Activated T-cell treated with anti-CD3 and anti-CD28 coated beads for 24 hours (primary cell): ENCODE measurements at regions not wholly inside any gene's neighbourhood (a gene's known extent, or its start where the extent isn't known, plus 50 kb on each side); places are given as distances from the start of the nearest gene placed in this dataset.
A peak's percentile ranks its signal among the peaks of the same experiment; 100 is the strongest.

Source experiments
- DNase-seq: peaks from one replicate; pipeline ENCODE4 v3.0.0-alpha.2; 2020; ENCODE audit warnings: low read depth

DNA sequence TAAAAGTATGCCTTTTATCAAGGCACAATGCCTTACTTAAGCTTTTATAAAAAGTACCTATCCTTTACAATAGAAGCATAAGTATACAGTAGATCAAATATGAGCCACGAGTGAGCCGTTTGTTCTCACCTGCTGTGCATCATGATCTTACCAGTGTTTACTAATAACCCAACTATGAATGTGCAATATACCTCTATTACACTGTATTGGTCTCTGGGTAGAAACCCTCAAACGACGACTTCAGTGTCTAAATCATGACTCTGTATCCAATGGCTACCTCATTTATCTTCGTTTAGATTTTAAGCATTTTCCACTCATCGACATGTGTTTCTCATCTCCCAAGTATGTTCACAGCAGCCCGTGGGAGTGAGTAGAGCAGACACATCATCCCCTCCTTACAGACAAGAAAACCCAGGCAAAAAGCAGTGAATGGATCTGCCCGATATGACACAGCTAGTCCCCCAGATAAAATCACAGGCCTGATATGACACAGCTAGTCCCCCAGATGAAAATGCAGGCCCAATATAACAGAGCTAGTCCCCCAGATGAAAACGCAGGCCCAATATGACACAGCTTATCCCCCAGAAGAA is 279.8 kb downstream of the TNS1 start:
- no peak for DNase-seq

- no peak for DNase-seq
Observed at GRCh38 chr2:217717646-217718045, 285.1 kb downstream of the TNS1 start.

GRCh38 chr2:217715484-217715883 is 287.3 kb downstream of the TNS1 start:
- DNase-seq: no peak

DNA sequence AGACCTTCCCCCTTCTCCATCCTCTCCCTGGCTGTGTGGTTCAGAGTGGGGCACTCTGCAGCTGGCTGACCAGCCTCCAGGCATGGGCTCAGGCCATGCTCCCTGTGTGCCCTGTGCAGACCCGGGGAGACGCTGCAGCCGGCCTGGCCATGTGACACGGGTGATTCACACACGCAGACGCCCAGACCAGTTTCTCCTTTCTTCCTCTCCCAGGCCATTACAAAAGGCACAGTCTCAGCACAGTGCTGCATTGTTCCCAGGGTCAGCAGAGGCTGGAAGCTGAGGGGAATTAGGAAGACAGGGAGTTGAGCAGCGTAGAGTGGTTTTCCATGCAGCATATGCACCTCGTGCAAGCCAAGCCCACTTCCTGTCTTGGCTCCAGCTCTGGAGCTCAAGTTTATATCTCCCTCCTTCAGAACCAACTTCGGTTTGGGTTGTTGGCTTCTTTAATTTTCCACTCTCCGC is 288.5 kb downstream of the TNS1 start:
- no peak for DNase-seq

DNA sequence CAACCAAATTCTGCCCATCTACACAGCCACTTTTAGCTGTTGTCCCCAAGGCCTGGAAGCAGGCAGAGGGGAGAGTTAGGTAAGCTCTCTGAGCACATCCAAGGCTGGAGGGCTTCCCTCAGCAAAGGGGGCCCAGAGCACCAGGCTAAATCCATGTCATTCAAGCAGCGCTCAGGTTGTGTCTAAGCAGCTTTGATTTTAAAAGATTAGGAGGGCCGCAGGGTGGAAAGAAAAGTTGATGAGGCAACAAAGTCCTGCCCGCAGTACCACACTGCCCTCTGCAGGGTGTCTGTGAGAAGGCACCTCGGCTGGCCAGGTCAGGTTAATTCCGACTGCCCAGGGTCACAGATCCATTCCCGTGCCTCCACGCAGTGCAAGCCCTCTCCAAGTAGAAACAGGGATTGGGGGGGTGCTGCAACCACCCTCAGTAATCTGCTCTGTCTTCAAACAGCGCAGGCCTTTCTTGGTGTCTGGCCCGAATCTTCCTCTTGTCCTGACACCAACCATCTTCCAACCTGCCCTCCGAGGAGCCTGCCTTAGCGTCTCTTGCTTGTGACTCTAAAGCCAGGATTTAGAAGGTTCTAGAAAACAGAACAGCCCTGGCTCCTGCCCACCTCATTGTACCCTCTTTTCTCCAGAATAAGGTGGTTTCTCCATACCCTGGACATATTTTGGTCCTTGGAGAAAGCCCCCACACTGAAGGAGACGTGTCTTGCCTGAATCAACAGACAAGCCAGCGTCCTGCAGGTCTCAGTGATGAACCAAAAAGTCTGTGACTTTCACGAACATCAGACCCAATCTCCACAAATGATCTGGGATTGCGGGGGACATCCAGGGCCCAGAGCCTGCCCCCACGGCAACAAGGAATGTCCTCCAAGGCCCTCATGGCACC is 289.2 kb downstream of the TNS1 start:
- DNase-seq: peak; percentile 65

DNA sequence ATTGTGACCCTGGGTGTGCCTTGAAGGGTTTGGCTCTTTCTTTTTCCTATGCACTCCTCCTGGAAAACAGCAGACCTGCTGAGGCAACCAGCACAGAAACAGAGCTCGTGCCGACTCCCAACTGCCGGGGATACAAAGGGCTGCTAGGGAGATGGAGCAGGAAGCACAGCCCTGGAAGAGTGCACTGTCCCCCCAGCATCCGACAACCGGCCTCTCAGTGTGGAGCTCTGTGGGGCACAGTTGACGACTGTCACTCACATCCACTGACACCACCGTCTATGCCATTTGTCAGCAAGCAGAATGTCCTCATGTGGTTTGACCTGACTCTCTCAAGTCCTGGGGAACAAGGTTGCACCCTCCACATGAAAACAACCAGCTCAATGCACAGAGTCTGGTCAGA is 290.4 kb downstream of the TNS1 start:
- DNase-seq: no peak

DNA sequence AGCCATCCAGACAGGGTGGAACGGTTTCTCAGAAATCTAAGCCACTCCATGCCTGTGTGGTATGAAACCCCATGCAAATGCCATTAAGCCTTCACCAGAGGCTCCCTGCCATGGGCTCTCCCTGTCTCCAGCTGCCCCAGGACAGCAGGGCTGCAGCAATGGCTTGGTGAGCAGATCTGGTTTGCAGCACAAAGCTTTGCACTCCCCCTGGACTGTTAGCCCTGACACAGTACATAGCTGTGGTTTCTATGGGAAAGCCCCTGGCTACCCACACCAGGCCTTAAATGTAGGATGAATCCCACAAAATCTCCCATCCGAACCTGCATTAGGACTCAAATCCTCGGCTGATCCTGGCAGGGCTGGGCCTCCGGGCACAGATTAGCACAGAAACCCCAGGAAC is 291.6 kb downstream of the TNS1 start:
- DNase-seq: no peak

DNA sequence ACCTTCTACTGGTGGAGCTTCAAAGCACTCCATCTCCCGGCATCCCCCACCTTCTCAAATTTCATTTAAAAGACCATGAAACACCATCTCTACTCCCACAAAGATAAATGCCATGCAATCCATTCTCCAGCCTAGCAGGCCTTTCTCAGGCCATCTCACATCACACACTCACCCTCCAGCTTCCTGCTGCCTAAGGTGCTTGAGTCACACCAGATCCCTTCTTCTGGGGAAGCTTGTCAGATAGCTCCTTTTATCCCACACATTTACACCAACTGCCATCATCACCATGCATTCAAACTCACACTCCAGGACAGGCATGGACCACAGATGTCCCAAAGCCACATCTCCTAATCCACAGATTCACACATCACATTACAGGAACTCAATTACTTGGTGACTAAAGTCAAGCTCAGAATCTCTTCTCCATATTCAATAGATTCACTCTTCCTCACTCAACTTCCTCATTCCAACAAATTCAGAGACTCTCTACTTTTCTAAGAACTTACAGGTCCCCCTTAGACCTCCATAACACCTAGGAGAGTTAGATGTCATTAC is 292.5 kb downstream of the TNS1 start:
- no peak for DNase-seq

- no peak for DNase-seq
Observed at GRCh38 chr2:217709478-217710210, 293.2 kb downstream of the TNS1 start.

GRCh38 chr2:217707131-217707611 is 295.6 kb downstream of the TNS1 start:
- DNase-seq: no peak

DNA sequence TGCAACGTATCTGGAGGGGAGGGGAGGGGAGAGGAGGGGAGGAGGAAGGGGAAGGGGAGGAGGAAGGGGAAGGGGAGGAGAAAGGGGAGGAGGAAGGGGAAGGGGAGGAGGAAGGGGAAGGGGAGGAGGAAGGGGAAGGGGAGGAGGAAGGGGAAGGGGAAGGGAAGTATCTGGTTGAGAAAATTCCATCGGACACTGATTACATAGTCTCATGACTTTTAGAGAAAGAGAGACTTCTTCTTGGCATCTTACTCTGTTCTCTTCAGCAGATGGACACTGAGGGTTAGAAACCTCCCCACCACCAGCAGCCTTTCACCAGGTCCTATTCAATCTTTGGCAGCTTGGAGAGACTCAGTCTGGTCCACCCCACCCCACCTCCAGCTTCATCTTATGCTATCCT is 296.3 kb downstream of the TNS1 start:
- no peak for DNase-seq

- no peak for DNase-seq
Observed at GRCh38 chr2:217706095-217706494, 296.7 kb downstream of the TNS1 start.

DNA sequence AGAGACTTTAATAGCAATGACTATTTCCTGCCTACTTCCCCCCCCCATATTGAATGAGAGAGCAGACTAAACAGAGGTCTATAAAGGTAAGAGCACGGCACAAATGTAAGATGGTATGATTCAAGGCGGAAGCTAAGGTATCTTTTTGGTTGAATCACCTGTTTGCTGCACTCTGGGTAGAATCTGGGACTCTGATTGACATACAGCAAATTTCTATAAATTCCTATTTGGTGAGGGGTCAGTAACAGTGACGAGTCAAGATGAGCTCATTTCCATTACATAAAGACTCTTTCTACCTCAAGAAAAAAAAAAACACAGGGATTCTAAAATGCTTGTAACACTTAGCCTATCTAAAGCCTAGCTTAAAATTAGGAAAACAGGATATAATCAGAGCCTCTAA is 297.3 kb downstream of the TNS1 start:
- DNase-seq: no peak

DNA sequence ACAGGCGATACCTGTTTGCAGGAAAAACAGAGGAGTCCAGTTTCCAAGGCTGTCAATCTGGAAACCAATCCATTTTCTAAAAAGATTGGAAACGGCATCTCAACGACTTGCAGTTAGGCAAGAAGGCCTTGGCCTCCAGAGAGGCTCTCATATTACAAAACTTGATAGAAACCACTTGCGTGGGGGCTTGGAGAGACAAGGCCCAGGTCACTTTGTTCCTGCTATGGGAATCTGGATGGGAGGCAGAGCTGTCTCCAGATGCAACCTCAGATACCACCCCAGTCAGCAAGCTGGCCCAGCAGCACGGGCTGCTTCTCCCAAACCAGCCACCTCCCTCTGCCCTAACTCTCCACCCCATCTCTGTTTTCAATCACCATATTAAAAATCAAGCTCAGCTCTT is 298.8 kb downstream of the TNS1 start:
- no peak for DNase-seq

- DNase-seq: no peak
Observed at GRCh38 chr2:217703102-217703501, 299.7 kb downstream of the TNS1 start.

- DNase-seq: no peak
Observed at GRCh38 chr2:217701622-217702021, 301.2 kb downstream of the TNS1 start.

DNA sequence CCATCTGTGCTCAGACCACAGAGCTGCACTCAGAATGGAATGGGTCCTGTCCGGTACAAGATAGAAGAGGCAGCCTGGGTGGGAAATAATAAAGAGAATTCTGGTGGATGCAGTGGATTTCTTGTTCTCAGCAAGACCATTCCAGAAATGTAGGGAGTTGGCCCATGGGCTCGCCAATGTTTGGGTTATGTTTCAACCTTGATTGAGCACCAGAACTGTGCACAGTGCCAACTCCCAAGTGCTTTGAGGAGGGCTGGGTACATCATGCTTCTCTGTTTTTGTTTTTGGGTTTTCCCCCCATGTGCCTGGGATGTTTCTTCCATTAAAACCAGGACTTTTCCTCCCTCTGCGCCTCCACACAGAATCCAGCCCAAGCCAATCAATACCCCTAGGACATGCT is 304.1 kb downstream of the TNS1 start:
- no peak for DNase-seq

- DNase-seq: no peak
Observed at GRCh38 chr2:217695033-217695520, 307.7 kb downstream of the TNS1 start.

DNA sequence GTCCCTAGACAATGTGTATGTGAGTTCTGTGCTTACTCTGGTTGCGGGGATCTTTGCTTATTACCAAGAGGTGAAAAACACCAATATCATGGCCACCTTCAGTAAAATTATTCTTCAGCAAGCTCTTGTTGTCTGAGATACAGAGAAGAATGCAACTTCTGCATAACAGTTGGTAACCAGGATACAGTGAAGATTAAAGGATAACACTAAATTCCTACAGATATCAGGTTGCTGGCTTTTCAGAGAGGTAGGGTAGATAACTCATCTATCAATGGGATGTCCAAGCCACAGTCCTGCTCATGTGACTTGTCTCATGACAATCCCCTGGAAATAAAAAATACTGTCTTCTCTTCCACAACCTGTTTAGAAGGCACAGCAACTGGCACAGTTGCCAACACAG is 308.5 kb downstream of the TNS1 start:
- no peak for DNase-seq

GRCh38 chr2:217693363-217693762 is 309.4 kb downstream of the TNS1 start:
- DNase-seq: no peak

- DNase-seq: no peak
Observed at GRCh38 chr2:217691920-217692666, 310.7 kb downstream of the TNS1 start.

- no peak for DNase-seq
Observed at GRCh38 chr2:217691516-217691915, 311.3 kb downstream of the TNS1 start.
